Astrocyte (in vitro differentiated cells and primary cell): ENCODE measurements at regions not wholly inside any gene's neighbourhood (a gene's known extent, or its start where the extent isn't known, plus 50 kb on each side); places are given as distances from the start of the nearest gene placed in this dataset.
A peak's percentile ranks its signal among the peaks of the same experiment; 100 is the strongest.

ENCODE experiments used
- DNase-seq: peaks from one replicate; pipeline ENCODE4 v3.0.0-alpha.2; 2010; ENCODE audit warnings: low read depth
- FAIRE-seq: peaks from 2 replicates; lab custom pipeline; 2011; peaks lifted over from hg19 to GRCh38; lab: Jason Lieb, UNC
- H2AFZ ChIP-seq: 2 replicates; pipeline ENCODE4 v1.6.0; 2012; ENCODE audit warnings: low read depth, low read length, inconsistent platforms
- H3K27ac ChIP-seq: 2 replicates; pipeline ENCODE4 v1.5.1; 2011; ENCODE audit warnings: low read depth, low read length, inconsistent platforms
- H3K27me3 ChIP-seq: 2 replicates; pipeline ENCODE4 v1.6.0; 2011; ENCODE audit warnings: low read length, inconsistent platforms; ENCODE audit not compliant: insufficient read depth
- H3K36me3 ChIP-seq: 2 replicates; pipeline ENCODE4 v1.5.1; 2011; ENCODE audit warnings: low read length, inconsistent platforms; ENCODE audit not compliant: insufficient read depth
- H3K4me1 ChIP-seq: 2 replicates; pipeline ENCODE4 v1.5.1; 2011; ENCODE audit warnings: low read length, inconsistent platforms; ENCODE audit not compliant: insufficient read depth
- H3K4me2 ChIP-seq: 2 replicates; pipeline ENCODE4 v1.6.0; 2012; ENCODE audit warnings: low read length, inconsistent platforms
- H3K4me3 ChIP-seq: 2 replicates; pipeline ENCODE4 v1.5.1; 2011; ENCODE audit warnings: low read depth, mild to moderate bottlenecking, low read length, inconsistent platforms; ENCODE audit not compliant: insufficient read depth
- H3K79me2 ChIP-seq: 2 replicates; pipeline ENCODE4 v1.6.0; 2012; ENCODE audit warnings: mild to moderate bottlenecking, low read length, inconsistent platforms; ENCODE audit not compliant: insufficient read depth
- H3K9ac ChIP-seq: 2 replicates; pipeline ENCODE4 v1.6.0; 2012; ENCODE audit warnings: mild to moderate bottlenecking, low read length, inconsistent platforms
- H3K9me3 ChIP-seq: 2 replicates; pipeline ENCODE4 v1.5.1; 2012; ENCODE audit warnings: low read depth, mild to moderate bottlenecking, low read length, inconsistent platforms; ENCODE audit not compliant: insufficient read depth
- H4K20me1 ChIP-seq: 2 replicates; pipeline ENCODE4 v1.6.0; 2012; ENCODE audit warnings: low read length, inconsistent platforms; ENCODE audit not compliant: insufficient read depth
- H3K27ac Mint-ChIP-seq: one replicate; pipeline ENCODE4 v1.8.0; 2021; ENCODE audit warnings: mild to moderate bottlenecking, mixed read lengths; ENCODE audit not compliant: unreplicated experiment
- H3K27me3 Mint-ChIP-seq: one replicate; pipeline ENCODE4 v1.8.0; 2021; ENCODE audit warnings: low read depth, mixed read lengths; ENCODE audit not compliant: unreplicated experiment
- H3K36me3 Mint-ChIP-seq: one replicate; pipeline ENCODE4 v1.8.0; 2021; ENCODE audit warnings: low read depth, mixed read lengths; ENCODE audit not compliant: unreplicated experiment
- H3K4me1 Mint-ChIP-seq: one replicate; pipeline ENCODE4 v1.8.0; 2021; ENCODE audit warnings: low read depth, mixed read lengths; ENCODE audit not compliant: unreplicated experiment
- H3K4me3 Mint-ChIP-seq: one replicate; pipeline ENCODE4 v1.8.0; 2021; ENCODE audit warnings: mild to moderate bottlenecking, moderate library complexity, mixed read lengths; ENCODE audit not compliant: unreplicated experiment
- H3K9me3 Mint-ChIP-seq: one replicate; pipeline ENCODE4 v1.8.0; 2021; ENCODE audit warnings: mild to moderate bottlenecking, mixed read lengths; ENCODE audit not compliant: unreplicated experiment
- CTCF ChIP-seq: IDR thresholded peaks from 2 replicates; pipeline ENCODE4 v1.5.1; 2011; ENCODE audit warnings: low read depth, mild to moderate bottlenecking, inconsistent platforms, low read length, moderate library complexity; ENCODE audit not compliant: insufficient read depth
- EZH2 ChIP-seq: IDR thresholded peaks from 2 replicates; pipeline ENCODE4 v1.6.1; 2012; ENCODE audit warnings: mild to moderate bottlenecking, low read length, inconsistent platforms; ENCODE audit not compliant: insufficient read depth

DNA sequence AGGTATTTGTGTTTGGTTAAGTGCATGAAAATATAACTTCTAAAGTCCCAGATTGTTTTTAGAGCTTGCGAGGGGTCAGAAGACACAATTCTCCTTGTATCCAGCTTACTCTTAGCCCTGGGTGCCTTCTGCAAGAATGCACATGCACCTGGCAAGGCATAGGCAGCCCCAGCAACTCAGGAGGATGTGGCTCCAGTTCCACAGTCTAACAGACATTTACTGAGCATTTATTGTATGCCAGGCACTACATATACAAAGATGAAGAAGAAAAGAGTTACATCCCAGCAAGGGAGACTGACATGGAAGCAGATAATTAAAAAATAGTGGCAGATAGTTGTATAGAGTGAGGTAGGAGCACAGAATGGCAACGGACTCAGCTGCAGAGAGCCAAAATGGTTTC lies 101.1 kb upstream of the FRY start:
- H3K36me3 ChIP-seq = no peaks in the 10 kb centered on the region
- Mint-ChIP-seq H3K36me3 (no peaks in the 10 kb centered on the region), H3K27ac (no peak overlapping the region), H3K4me3 (no peak overlapping the region), H3K9me3 (no peaks in the 10 kb centered on the region), H3K27me3 (no peaks in the 10 kb centered on the region), H3K4me1 (peaks cover 5% of the 10 kb centered on the region)
- no peak overlapping the region for H3K4me2 ChIP-seq
- no peak overlapping the region for H2AFZ ChIP-seq
- no peaks in the 10 kb centered on the region for H4K20me1 ChIP-seq
- no peaks in the 10 kb centered on the region for H3K9me3 ChIP-seq
- TF ChIP-seq EZH2 (no peak), CTCF (no peak)
- peaks cover 6% of the 10 kb centered on the region for H3K4me1 ChIP-seq
- H3K79me2 ChIP-seq = no peaks in the 10 kb centered on the region
- H3K27ac ChIP-seq = no peak overlapping the region
- no peak overlapping the region for H3K9ac ChIP-seq
- no peak for FAIRE-seq
- no peaks in the 10 kb centered on the region for H3K27me3 ChIP-seq
- DNase-seq = no peak
- H3K4me3 ChIP-seq = no peak overlapping the region

DNA sequence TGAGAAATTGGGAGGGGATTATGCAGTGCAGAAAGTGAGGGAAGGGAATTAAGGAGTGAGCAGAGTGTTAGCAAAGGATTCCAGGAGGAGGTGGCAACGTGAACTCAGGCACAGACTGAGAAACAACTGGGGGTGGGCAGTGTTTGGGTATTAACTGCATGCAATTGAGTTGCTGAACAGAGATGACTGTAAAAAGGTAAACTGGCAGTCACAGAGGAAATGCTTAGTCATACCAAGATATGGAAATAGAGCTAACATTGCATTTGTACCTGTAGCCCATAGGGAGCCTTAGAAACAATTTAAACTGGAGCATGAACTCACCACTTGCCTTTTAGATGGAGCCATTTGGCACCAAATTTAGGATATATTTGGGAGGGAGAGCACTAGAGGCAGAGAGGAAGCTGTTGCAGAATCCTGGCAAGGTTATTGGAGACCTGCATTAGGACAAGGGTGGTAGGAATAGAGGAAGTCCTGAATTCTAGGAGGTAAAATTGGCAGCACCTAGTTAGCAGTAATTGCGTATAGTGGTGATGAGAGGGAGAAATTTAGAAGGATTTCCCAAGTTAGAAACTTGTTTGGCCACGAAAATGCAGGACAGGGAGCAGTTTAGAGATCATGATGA lies 100.6 kb upstream of the FRY start:
- Mint-ChIP-seq H3K9me3 (no peaks in the 10 kb centered on the region), H3K36me3 (no peaks in the 10 kb centered on the region), H3K27me3 (no peaks in the 10 kb centered on the region), H3K4me1 (peaks cover 5% of the 10 kb centered on the region), H3K27ac (no peak overlapping the region), H3K4me3 (no peak overlapping the region)
- no peaks in the 10 kb centered on the region for H3K79me2 ChIP-seq
- no peak for TF ChIP-seq EZH2
- TF ChIP-seq CTCF = no peak
- H3K27me3 ChIP-seq = no peaks in the 10 kb centered on the region
- FAIRE-seq (no peak), DNase-seq (peak; percentile 5)
- no peak overlapping the region for H3K4me3 ChIP-seq
- peaks cover 6% of the 10 kb centered on the region for H3K4me1 ChIP-seq
- H3K9me3 ChIP-seq = no peaks in the 10 kb centered on the region
- H2AFZ ChIP-seq = no peak overlapping the region
- H3K4me2 ChIP-seq = no peak overlapping the region
- no peaks in the 10 kb centered on the region for H4K20me1 ChIP-seq
- H3K36me3 ChIP-seq = no peaks in the 10 kb centered on the region
- no peak overlapping the region for H3K27ac ChIP-seq
- no peak overlapping the region for H3K9ac ChIP-seq

DNA sequence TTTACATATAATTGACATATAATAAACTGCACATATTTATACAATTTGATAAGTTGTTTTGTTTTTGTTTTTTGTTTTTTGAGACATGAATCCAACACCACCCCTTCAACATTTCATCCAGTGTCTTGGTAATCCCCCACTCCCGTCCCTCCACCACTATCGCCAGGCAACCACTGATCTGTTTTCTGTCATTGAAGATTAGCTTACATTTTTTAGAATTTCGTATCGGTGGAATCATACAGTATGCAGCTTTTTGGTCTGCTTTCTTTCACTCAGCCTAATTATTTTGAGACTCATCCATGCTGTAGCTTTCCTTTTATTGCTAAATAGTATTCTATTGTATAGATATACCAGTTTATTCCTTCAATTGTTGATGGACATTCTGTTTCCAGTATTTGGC lies 94.1 kb upstream of the FRY start:
- H3K36me3 ChIP-seq = no peaks in the 10 kb centered on the region
- Mint-ChIP-seq H3K36me3 (no peaks in the 10 kb centered on the region), H3K27me3 (peaks cover 1% of the 10 kb centered on the region), H3K27ac (no peak overlapping the region), H3K4me1 (no peaks in the 10 kb centered on the region), H3K9me3 (no peaks in the 10 kb centered on the region), H3K4me3 (no peak overlapping the region)
- H2AFZ ChIP-seq = no peak overlapping the region
- no peak for FAIRE-seq
- H3K9ac ChIP-seq = no peak overlapping the region
- TF ChIP-seq EZH2 (no peak), CTCF (no peak)
- no peak for DNase-seq
- no peaks in the 10 kb centered on the region for H3K79me2 ChIP-seq
- no peak overlapping the region for H3K4me2 ChIP-seq
- no peak overlapping the region for H3K27ac ChIP-seq
- no peaks in the 10 kb centered on the region for H3K27me3 ChIP-seq
- no peaks in the 10 kb centered on the region for H3K4me1 ChIP-seq
- no peaks in the 10 kb centered on the region for H4K20me1 ChIP-seq
- H3K9me3 ChIP-seq = no peaks in the 10 kb centered on the region
- H3K4me3 ChIP-seq = no peak overlapping the region
